HEK293 (cell line): ENCODE measurements at regions not wholly inside any gene's neighbourhood (a gene's known extent, or its start where the extent isn't known, plus 50 kb on each side); places are given as distances from the start of the nearest gene placed in this dataset.

Source experiments
- CTCF ChIA-PET: fragments of 350-600 bp; formaldehyde crosslinking; extraction: SDS; loops from one replicate; lab custom pipeline; 2021; ENCODE audit warnings: antibody characterized with exemption; lab: Yijun Ruan, JAX
- POLR2A ChIA-PET: fragments of 300-600 bp; formaldehyde crosslinking; extraction: SDS; loops from one replicate; lab custom pipeline; 2020; ENCODE audit warnings: antibody characterized with exemption, inconsistent platforms; lab: Yijun Ruan, JAX
- H3K27ac ChIP-seq: fragments of 200-500 bp; sonication (Bioruptor generic); 2 replicates; pipeline ENCODE4 v1.5.1; 2014; ENCODE audit warnings: low read depth, low read length, control low read depth, inconsistent platforms; ENCODE audit errors: extremely low read depth
- H3K36me3 ChIP-seq, 2 experiments: fragments of 200-500 bp in 1 of 2; sonication (Bioruptor generic) in 1 of 2; 1 replicate in 1 of 2; 2 replicates in 1 of 2; pipeline ENCODE4 v1.5.1; 2014 to 2017; ENCODE audit warnings: inconsistent platforms in 2 of 2, low read length in 2 of 2; ENCODE audit not compliant: control insufficient read depth in 2 of 2, insufficient read depth in 1 of 2
- H3K4me1 ChIP-seq: fragments of 200-500 bp; sonication (Bioruptor generic); 2 replicates; pipeline ENCODE4 v1.5.1; 2014; ENCODE audit warnings: mild to moderate bottlenecking, low read length, inconsistent platforms; ENCODE audit not compliant: control insufficient read depth, insufficient read depth
- H3K4me3 ChIP-seq: 2 replicates; pipeline ENCODE4 v1.5.1; 2011; ENCODE audit warnings: low read depth, mild to moderate bottlenecking, control low read depth, low read length, moderate library complexity
- H3K9me3 ChIP-seq: fragments of 200-500 bp; sonication (Bioruptor generic); 2 replicates; pipeline ENCODE4 v1.5.1; 2014; ENCODE audit warnings: low read depth, low read length, inconsistent platforms; ENCODE audit not compliant: control insufficient read depth, insufficient read depth
- GLI4 ChIP-seq: fragments of 450-650 bp; formaldehyde crosslinking; IDR thresholded peaks from 2 replicates; pipeline ENCODE4 v1.5.1; 2016; ENCODE audit warnings: missing biosample characterization, missing genetic modification characterization
- KLF10 ChIP-seq: fragments of 450-650 bp; IDR thresholded peaks from 2 replicates; pipeline ENCODE4 v1.5.1; 2018; ENCODE audit warnings: missing biosample characterization, mild to moderate bottlenecking, missing genetic modification characterization
- MYNN ChIP-seq: fragments of 450-650 bp; formaldehyde crosslinking; IDR thresholded peaks from 2 replicates; pipeline ENCODE4 v1.5.1; 2016; ENCODE audit warnings: missing biosample characterization, missing genetic modification characterization, borderline replicate concordance
- PRDM10 ChIP-seq: fragments of 450-650 bp; formaldehyde crosslinking; IDR thresholded peaks from 2 replicates; pipeline ENCODE4 v1.5.1; 2016; ENCODE audit warnings: missing biosample characterization, missing genetic modification characterization
- SCRT1 ChIP-seq: fragments of 450-650 bp; formaldehyde crosslinking; IDR thresholded peaks from 2 replicates; pipeline ENCODE4 v1.5.1; 2016; ENCODE audit warnings: missing biosample characterization, missing genetic modification characterization, borderline replicate concordance
- YY2 ChIP-seq: fragments of 450-650 bp; formaldehyde crosslinking; IDR thresholded peaks from 2 replicates; pipeline ENCODE4 v1.5.1; 2016; ENCODE audit warnings: missing biosample characterization, missing genetic modification characterization
- ZBTB21 ChIP-seq: fragments of 450-650 bp; formaldehyde crosslinking; IDR thresholded peaks from 2 replicates; pipeline ENCODE4 v1.5.1; 2017; ENCODE audit warnings: missing biosample characterization, missing genetic modification characterization
- ZBTB48 ChIP-seq: fragments of 450-650 bp; formaldehyde crosslinking; IDR thresholded peaks from 2 replicates; pipeline ENCODE4 v1.5.1; 2016; ENCODE audit warnings: missing biosample characterization, missing genetic modification characterization
- ZFP3 ChIP-seq: fragments of 450-650 bp; formaldehyde crosslinking; IDR thresholded peaks from 2 replicates; pipeline ENCODE4 v1.5.1; 2016; ENCODE audit warnings: low read depth, missing biosample characterization, missing genetic modification characterization
- ZNF132 ChIP-seq: fragments of 450-650 bp; formaldehyde crosslinking; IDR thresholded peaks from 2 replicates; pipeline ENCODE4 v1.5.1; 2017; ENCODE audit warnings: missing biosample characterization, missing genetic modification characterization, borderline replicate concordance
- ZNF138 ChIP-seq: fragments of 450-650 bp; formaldehyde crosslinking; IDR thresholded peaks from 2 replicates; pipeline ENCODE4 v1.5.1; 2016; ENCODE audit warnings: missing biosample characterization, missing genetic modification characterization, borderline replicate concordance
- ZNF140 ChIP-seq: fragments of 450-650 bp; formaldehyde crosslinking; IDR thresholded peaks from 2 replicates; pipeline ENCODE4 v1.5.1; 2016; ENCODE audit warnings: missing biosample characterization, missing genetic modification characterization
- ZNF2 ChIP-seq: fragments of 450-650 bp; formaldehyde crosslinking; IDR thresholded peaks from 2 replicates; pipeline ENCODE4 v1.5.1; 2016; ENCODE audit warnings: missing biosample characterization, missing genetic modification characterization
- ZNF239 ChIP-seq: fragments of 450-650 bp; formaldehyde crosslinking; IDR thresholded peaks from 2 replicates; pipeline ENCODE4 v1.5.1; 2016; ENCODE audit warnings: missing biosample characterization, missing genetic modification characterization
- ZNF266 ChIP-seq: fragments of 450-650 bp; formaldehyde crosslinking; IDR thresholded peaks from 2 replicates; pipeline ENCODE4 v1.5.1; 2016; ENCODE audit warnings: missing biosample characterization, missing genetic modification characterization, low read depth
- ZNF302 ChIP-seq: fragments of 450-650 bp; formaldehyde crosslinking; IDR thresholded peaks from 2 replicates; pipeline ENCODE4 v1.5.1; 2016; ENCODE audit warnings: missing biosample characterization, missing genetic modification characterization, low read depth
- ZNF37A ChIP-seq: fragments of 450-650 bp; IDR thresholded peaks from 2 replicates; pipeline ENCODE4 v1.5.1; 2018; ENCODE audit warnings: missing biosample characterization, missing genetic modification characterization
- ZNF398 ChIP-seq: fragments of 450-650 bp; formaldehyde crosslinking; IDR thresholded peaks from 2 replicates; pipeline ENCODE4 v1.5.1; 2017; ENCODE audit warnings: missing biosample characterization, missing genetic modification characterization
- ZNF518A ChIP-seq: fragments of 450-650 bp; formaldehyde crosslinking; conservative IDR thresholded peaks from 2 replicates; pipeline ENCODE4 v1.5.1; 2016; ENCODE audit warnings: low read depth, missing biosample characterization, missing genetic modification characterization
- ZNF521 ChIP-seq: fragments of 450-650 bp; formaldehyde crosslinking; IDR thresholded peaks from 2 replicates; pipeline ENCODE4 v1.5.1; 2017; ENCODE audit warnings: missing biosample characterization, mild to moderate bottlenecking, missing genetic modification characterization
- ZNF548 ChIP-seq: fragments of 450-650 bp; formaldehyde crosslinking; IDR thresholded peaks from 2 replicates; pipeline ENCODE4 v1.5.1; 2016; ENCODE audit warnings: missing biosample characterization, missing genetic modification characterization
- ZNF561 ChIP-seq: fragments of 450-650 bp; IDR thresholded peaks from 2 replicates; pipeline ENCODE4 v1.5.1; 2018; ENCODE audit warnings: missing biosample characterization, missing genetic modification characterization, borderline replicate concordance
- ZNF596 ChIP-seq: fragments of 450-650 bp; IDR thresholded peaks from 2 replicates; pipeline ENCODE4 v1.5.0; 2018; ENCODE audit warnings: missing biosample characterization, mild to moderate bottlenecking, missing genetic modification characterization, moderate library complexity
- ZNF624 ChIP-seq: fragments of 450-650 bp; formaldehyde crosslinking; IDR thresholded peaks from 2 replicates; pipeline ENCODE4 v1.5.1; 2017; ENCODE audit warnings: missing biosample characterization, missing genetic modification characterization
- ZNF664 ChIP-seq: fragments of 450-650 bp; formaldehyde crosslinking; IDR thresholded peaks from 2 replicates; pipeline ENCODE4 v1.5.1; 2016; ENCODE audit warnings: missing biosample characterization, missing genetic modification characterization

GRCh38 chr4:110886270-110886669, 263.4 kb upstream of the PITX2 start:
- ChIA-PET CTCF (interaction anchor here (0.7 kb wide), 1 partner anchor 9 kb away, joined by 3 read pairs; no protein-coding TSS in a partner anchor), POLR2A (no interaction called here)
- Histone ChIP-seq H3K4me1 (no peaks in the 10 kb centered on the region), H3K4me3 (no peak overlapping the region), H3K9me3 (no peaks in the 10 kb centered on the region), H3K36me3 (no peaks in the 10 kb centered on the region), H3K27ac (no peak overlapping the region)
- TF ChIP-seq GLI4 (tag by site-specific recombination) (no peak), YY2 (tag by site-specific recombination) (no peak), ZNF664 (tag by site-specific recombination) (no peak), ZNF239 (tag by site-specific recombination) (no peak), ZNF140 (tag by site-specific recombination) (no peak), SCRT1 (no peak), ZNF521 (tag by site-specific recombination) (no peak), ZNF624 (tag by site-specific recombination) (no peak), MYNN (tag by site-specific recombination) (no peak), ZNF561 (tag by site-specific recombination) (no peak), ZFP3 (tag by site-specific recombination) (no peak), ZNF302 (tag by site-specific recombination) (no peak), KLF10 (tag by site-specific recombination) (no peak), ZBTB21 (tag by site-specific recombination) (no peak), ZBTB48 (tag by site-specific recombination) (no peak), ZNF2 (tag by site-specific recombination) (no peak), ZNF37A (tag by site-specific recombination) (no peak), ZNF132 (tag by site-specific recombination) (no peak)

- H3K9me3 ChIP-seq = no peaks in the 10 kb centered on the region
- CTCF ChIA-PET = interaction anchor here (0.7 kb wide), 1 partner anchor 10 kb away, joined by 3 read pairs; no protein-coding TSS in a partner anchor
- H3K4me1 ChIP-seq = no peaks in the 10 kb centered on the region
- POLR2A ChIA-PET = no interaction called here
- no peaks in the 10 kb centered on the region for H3K36me3 ChIP-seq
- no peak overlapping the region for H3K27ac ChIP-seq
- H3K4me3 ChIP-seq = no peak overlapping the region
- TF ChIP-seq ZNF266 (tag by site-specific recombination) (no peak), SCRT1 (no peak), ZNF398 (tag by site-specific recombination) (no peak), ZNF138 (no peak), ZNF596 (tag by site-specific recombination) (no peak), ZNF518A (tag by site-specific recombination) (no peak), ZNF548 (tag by site-specific recombination) (no peak), PRDM10 (tag by site-specific recombination) (no peak)
Measured at GRCh38 chr4:110886856-110887255, 264.0 kb upstream of the PITX2 start.
